HUES6 (cell line): ENCODE measurements at regions not wholly inside any gene's neighbourhood (a gene's known extent, or its start where the extent isn't known, plus 50 kb on each side); places are given as distances from the start of the nearest gene placed in this dataset.

Source experiments
- H3K27ac ChIP-seq: 2 replicates; pipeline ENCODE4 v1.7.0; 2013; ENCODE audit warnings: low read depth, mild to moderate bottlenecking, low read length, inconsistent platforms
- H3K27me3 ChIP-seq: 2 replicates; pipeline ENCODE4 v1.6.1; 2013; ENCODE audit warnings: low read length; ENCODE audit not compliant: control insufficient read depth, insufficient read depth
- H3K36me3 ChIP-seq: 2 replicates; pipeline ENCODE4 v1.6.1; 2013; ENCODE audit warnings: low read length; ENCODE audit not compliant: control insufficient read depth, insufficient read depth
- H3K4me1 ChIP-seq: 2 replicates; pipeline ENCODE4 v1.6.1; 2013; ENCODE audit warnings: low read length; ENCODE audit not compliant: control insufficient read depth, insufficient read depth
- H3K4me3 ChIP-seq: 2 replicates; pipeline ENCODE4 v1.5.1; 2013; ENCODE audit warnings: low read depth, low read length
- H3K9ac ChIP-seq: one replicate; pipeline ENCODE4 v1.6.1; 2013; ENCODE audit warnings: mild to moderate bottlenecking, low read length
- H3K9me3 ChIP-seq: 2 replicates; pipeline ENCODE4 v1.6.1; 2013; ENCODE audit warnings: low read depth, low read length; ENCODE audit not compliant: control insufficient read depth, insufficient read depth

DNA sequence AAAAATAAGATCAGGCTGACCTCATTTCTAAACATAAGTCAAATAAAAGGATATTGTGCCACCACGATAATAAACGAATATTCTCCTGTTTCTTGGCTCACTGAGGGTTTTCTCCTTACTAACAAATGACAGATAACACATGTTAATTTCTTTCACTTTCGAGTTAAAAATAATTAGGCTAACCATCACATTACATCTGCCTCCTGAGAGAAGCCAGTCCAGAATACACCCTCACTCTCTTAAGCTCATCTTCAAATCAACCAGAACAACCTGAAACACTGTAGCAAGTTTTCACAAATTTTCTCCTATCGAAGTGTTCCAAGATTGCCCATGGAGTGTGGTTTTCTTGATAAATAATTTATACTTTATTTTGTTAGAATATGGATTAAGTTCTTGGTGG is 1285.6 kb upstream of the EYS start:
- Histone ChIP-seq H3K9ac (no peak overlapping the region), H3K4me1 (no peaks in the 10 kb centered on the region), H3K27ac (no peak overlapping the region), H3K4me3 (no peak overlapping the region), H3K36me3 (no peaks in the 10 kb centered on the region), H3K9me3 (peaks cover 14% of the 10 kb centered on the region; the same call in 1 of the 2 replicates), H3K27me3 (no peaks in the 10 kb centered on the region)

DNA sequence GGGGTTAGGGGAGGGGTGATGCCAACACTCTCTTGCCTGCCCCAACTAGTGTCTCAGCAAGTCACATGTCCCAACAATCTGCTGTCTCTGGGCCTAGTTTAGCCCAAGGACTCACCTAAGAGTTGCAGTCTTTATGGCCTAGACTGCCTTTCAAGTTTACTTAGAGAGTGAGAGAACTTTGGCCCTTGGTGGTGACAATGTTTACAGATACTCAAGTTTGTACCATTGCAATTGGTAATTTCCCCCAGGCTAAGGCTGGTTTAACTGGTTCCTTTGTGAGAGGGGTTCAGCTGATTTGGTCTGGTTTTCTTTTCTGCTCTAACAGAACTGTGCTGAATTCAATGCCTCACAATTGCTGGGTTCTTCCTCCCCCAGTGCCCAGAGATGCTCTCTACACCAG is 1279.9 kb upstream of the EYS start:
- Histone ChIP-seq H3K36me3 (no peaks in the 10 kb centered on the region), H3K9ac (no peak overlapping the region), H3K27ac (no peak overlapping the region), H3K9me3 (peaks cover 14% of the 10 kb centered on the region; the same call in 1 of the 2 replicates), H3K4me1 (no peaks in the 10 kb centered on the region), H3K27me3 (no peaks in the 10 kb centered on the region), H3K4me3 (no peak overlapping the region)

GRCh38 chr6:66985816-66986215 is 1278.8 kb upstream of the EYS start:
- Histone ChIP-seq H3K9ac (no peak overlapping the region), H3K4me3 (no peak overlapping the region), H3K27me3 (no peaks in the 10 kb centered on the region), H3K9me3 (peaks cover 11% of the 10 kb centered on the region; the same call in 1 of the 2 replicates), H3K4me1 (no peaks in the 10 kb centered on the region), H3K36me3 (no peaks in the 10 kb centered on the region), H3K27ac (no peak overlapping the region)

- Histone ChIP-seq H3K9me3 (no peaks in the 10 kb centered on the region), H3K9ac (no peak overlapping the region), H3K36me3 (no peaks in the 10 kb centered on the region), H3K27me3 (no peaks in the 10 kb centered on the region), H3K4me3 (no peak overlapping the region), H3K4me1 (no peaks in the 10 kb centered on the region), H3K27ac (no peak overlapping the region)
These were observed 1263.3 kb upstream of the EYS start for GRCh38 chr6:66970373-66970772.

- Histone ChIP-seq H3K9ac (no peak overlapping the region), H3K4me1 (no peaks in the 10 kb centered on the region), H3K4me3 (no peak overlapping the region), H3K9me3 (no peaks in the 10 kb centered on the region), H3K27me3 (no peaks in the 10 kb centered on the region), H3K27ac (no peak overlapping the region), H3K36me3 (no peaks in the 10 kb centered on the region)
These were observed 1258.2 kb upstream of the EYS start for GRCh38 chr6:66965227-66965626.

DNA sequence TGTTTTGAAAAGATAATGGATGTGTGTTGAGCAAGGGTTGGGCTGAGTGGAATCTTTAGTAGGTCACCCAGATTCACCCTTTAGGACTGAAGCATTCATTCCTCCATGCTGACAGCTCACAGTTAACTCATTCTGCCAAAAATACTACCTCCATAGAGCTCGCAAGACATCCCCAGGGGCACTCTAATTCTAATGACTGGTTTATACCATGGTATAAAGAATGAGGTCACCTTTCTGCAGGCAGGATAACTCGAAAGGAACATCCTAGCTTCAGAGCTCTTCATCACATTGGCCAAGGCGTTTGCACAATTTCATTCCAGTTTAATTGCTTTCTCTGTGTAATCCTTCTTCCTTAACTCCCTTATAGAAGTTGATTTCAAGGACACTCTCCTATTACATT is 1257.2 kb upstream of the EYS start:
- Histone ChIP-seq H3K4me3 (no peak overlapping the region), H3K4me1 (no peaks in the 10 kb centered on the region), H3K36me3 (no peaks in the 10 kb centered on the region), H3K9me3 (0 out of 2 replicates have a peak, but pooled peaks cover 4% of the 10 kb centered on the region), H3K9ac (no peak overlapping the region), H3K27ac (no peak overlapping the region), H3K27me3 (no peaks in the 10 kb centered on the region)

DNA sequence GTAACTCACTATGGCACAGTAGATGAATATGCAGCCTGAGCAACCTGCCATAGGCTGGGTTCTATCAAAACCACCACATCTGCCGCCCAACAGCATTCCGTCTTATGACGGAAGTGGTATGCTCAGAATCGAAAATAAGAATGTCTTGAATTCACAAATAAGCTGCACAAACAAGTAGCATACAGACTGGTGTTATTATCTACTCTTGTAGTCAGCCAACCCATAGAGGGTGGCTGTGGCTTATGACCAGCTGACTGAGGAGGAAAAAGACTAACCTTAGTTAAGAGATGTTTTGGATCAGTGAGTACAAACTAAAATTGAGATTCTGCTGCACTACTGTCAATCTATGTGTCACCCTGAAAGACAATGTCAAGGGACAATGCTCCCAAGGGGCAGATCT is 1255.1 kb upstream of the EYS start:
- H3K36me3 ChIP-seq: no peaks in the 10 kb centered on the region
- no peak overlapping the region for H3K4me3 ChIP-seq
- H3K9me3 ChIP-seq: 0 out of 2 replicates have a peak, but pooled peaks cover 4% of the 10 kb centered on the region
- H3K9ac ChIP-seq: no peak overlapping the region
- H3K27ac ChIP-seq: no peak overlapping the region
- H3K4me1 ChIP-seq: no peaks in the 10 kb centered on the region
- no peaks in the 10 kb centered on the region for H3K27me3 ChIP-seq

DNA sequence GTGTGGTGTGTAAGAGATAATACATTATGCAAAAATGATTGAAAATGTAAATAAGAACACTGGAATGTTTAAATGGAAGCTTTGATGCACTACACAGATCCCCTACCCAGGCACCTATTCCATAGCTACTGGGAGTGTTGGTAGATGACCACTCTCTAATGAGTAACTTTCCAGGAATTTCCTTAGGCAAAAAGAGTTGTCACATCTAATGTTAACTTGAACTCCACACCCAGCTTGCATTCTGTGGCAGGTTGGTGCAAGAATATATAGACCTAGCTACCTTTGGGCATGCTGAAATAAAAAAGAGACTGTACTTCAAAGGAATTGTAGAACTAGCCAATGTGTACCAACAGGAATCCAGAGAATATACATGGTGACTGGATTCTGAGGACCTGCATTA is 1254.2 kb upstream of the EYS start:
- H3K9me3 ChIP-seq: 0 out of 2 replicates have a peak, but pooled peaks cover 4% of the 10 kb centered on the region
- H3K27ac ChIP-seq: no peak overlapping the region
- H3K27me3 ChIP-seq: no peaks in the 10 kb centered on the region
- no peaks in the 10 kb centered on the region for H3K36me3 ChIP-seq
- H3K4me1 ChIP-seq: no peaks in the 10 kb centered on the region
- no peak overlapping the region for H3K4me3 ChIP-seq
- no peak overlapping the region for H3K9ac ChIP-seq

DNA sequence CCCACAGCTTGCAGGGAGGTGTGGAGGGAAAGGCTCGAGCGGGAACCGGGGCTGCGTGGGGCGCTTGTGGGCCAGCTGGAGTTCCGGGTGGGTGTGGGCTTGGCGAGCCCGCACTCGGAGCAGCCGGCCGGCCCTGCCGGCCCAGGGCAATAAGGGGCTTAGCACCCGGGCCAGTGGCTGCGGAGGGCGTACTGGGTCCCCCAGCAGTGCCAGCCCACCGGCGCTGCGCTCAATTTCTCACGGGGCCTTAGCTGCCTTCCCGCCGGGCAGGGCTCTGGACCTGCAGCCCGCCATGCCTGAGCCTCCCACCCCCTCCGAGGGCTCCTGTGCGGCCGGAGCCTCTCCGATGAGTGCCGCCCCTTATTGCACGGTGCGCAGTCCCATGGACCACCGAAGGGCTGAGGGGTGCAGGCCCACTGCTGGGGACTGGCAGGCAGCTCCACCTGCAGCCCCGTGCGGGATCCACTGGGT is 1242.2 kb upstream of the EYS start:
- no peak overlapping the region for H3K9ac ChIP-seq
- peaks cover 3% of the 10 kb centered on the region; the same call in 1 of the 2 replicates for H3K9me3 ChIP-seq
- no peak overlapping the region for H3K27ac ChIP-seq
- H3K27me3 ChIP-seq: no peaks in the 10 kb centered on the region
- no peaks in the 10 kb centered on the region for H3K36me3 ChIP-seq
- no peaks in the 10 kb centered on the region for H3K4me1 ChIP-seq
- H3K4me3 ChIP-seq: no peak overlapping the region

DNA sequence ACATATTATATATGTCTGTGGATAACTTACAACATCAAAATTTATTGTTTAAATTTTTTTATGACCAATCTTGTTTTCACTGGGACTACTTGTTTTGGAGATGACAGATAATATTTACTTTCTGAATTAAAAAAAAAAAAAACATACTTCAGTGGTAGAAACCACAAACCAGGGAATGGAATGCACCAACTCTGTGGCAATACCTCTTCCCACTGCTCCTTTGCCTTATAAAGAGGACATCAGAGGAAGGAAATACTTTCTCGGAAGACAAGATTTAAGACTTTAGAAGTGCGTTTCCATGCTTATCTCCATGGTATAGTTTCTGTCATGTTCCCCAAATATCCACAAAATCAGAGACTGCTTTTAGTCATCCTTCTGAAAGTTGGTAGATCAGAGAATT is 1241.1 kb upstream of the EYS start:
- Histone ChIP-seq H3K4me1 (no peaks in the 10 kb centered on the region), H3K27ac (no peak overlapping the region), H3K9ac (no peak overlapping the region), H3K27me3 (no peaks in the 10 kb centered on the region), H3K36me3 (no peaks in the 10 kb centered on the region), H3K9me3 (peaks cover 3% of the 10 kb centered on the region; the same call in 1 of the 2 replicates), H3K4me3 (no peak overlapping the region)

GRCh38 chr6:66940003-66940402 is 1233.0 kb upstream of the EYS start:
- no peaks in the 10 kb centered on the region for H3K27me3 ChIP-seq
- no peak overlapping the region for H3K4me3 ChIP-seq
- peaks cover 6% of the 10 kb centered on the region; the same call in 1 of the 2 replicates for H3K9me3 ChIP-seq
- H3K36me3 ChIP-seq: no peaks in the 10 kb centered on the region
- H3K27ac ChIP-seq: no peak overlapping the region
- no peak overlapping the region for H3K9ac ChIP-seq
- no peaks in the 10 kb centered on the region for H3K4me1 ChIP-seq

- H3K27ac ChIP-seq: no peak overlapping the region
- no peaks in the 10 kb centered on the region for H3K36me3 ChIP-seq
- H3K9me3 ChIP-seq: peaks cover 6% of the 10 kb centered on the region; the same call in 1 of the 2 replicates
- no peaks in the 10 kb centered on the region for H3K4me1 ChIP-seq
- no peak overlapping the region for H3K4me3 ChIP-seq
- no peaks in the 10 kb centered on the region for H3K27me3 ChIP-seq
- no peak overlapping the region for H3K9ac ChIP-seq
These were observed 1230.2 kb upstream of the EYS start for GRCh38 chr6:66937180-66937579.
